WTC11 (cell line): ENCODE measurements at regions not wholly inside any gene's neighbourhood (a gene's known extent, or its start where the extent isn't known, plus 50 kb on each side); places are given as distances from the start of the nearest gene placed in this dataset.

Source experiments
- ATAC-seq: fragments of 200-7000 bp; cut with Tn5 transposase; 2 replicates; pipeline ENCODE4 v1.10.0; 2021; ENCODE audit warnings: mild to moderate bottlenecking, moderate library complexity
- CTCF ChIA-PET: fragments of 300-600 bp; sonication (Branson Sonifier 250); formaldehyde crosslinking; loops from one replicate; lab custom pipeline; 2021; ENCODE audit warnings: antibody characterized with exemption; lab: Charles Lee
- POLR2A ChIA-PET: fragments of 350-600 bp; sonication (Branson Sonifier 250); formaldehyde crosslinking; loops from one replicate; lab custom pipeline; 2021; ENCODE audit warnings: antibody characterized with exemption; lab: Charles Lee
- DNase-seq: peaks from one replicate; pipeline ENCODE4 v3.0.0; 2021; ENCODE audit warnings: low spot score
- H3K27ac Mint-ChIP-seq: 2 replicates; pipeline ENCODE4 v1.8.0; 2021; ENCODE audit warnings: mixed read lengths
- H3K27me3 Mint-ChIP-seq: 2 replicates; pipeline ENCODE4 v1.8.0; 2021; ENCODE audit warnings: low read depth, mild to moderate bottlenecking, moderate library complexity, mixed read lengths
- H3K36me3 Mint-ChIP-seq: 2 replicates; pipeline ENCODE4 v1.8.0; 2021; ENCODE audit warnings: mixed read lengths
- H3K4me1 Mint-ChIP-seq: 2 replicates; pipeline ENCODE4 v1.8.0; 2022; ENCODE audit warnings: mixed read lengths
- H3K4me3 Mint-ChIP-seq: 2 replicates; pipeline ENCODE4 v1.8.0; 2021; ENCODE audit warnings: mild to moderate bottlenecking, moderate library complexity, mixed read lengths
- H3K9me3 Mint-ChIP-seq: 2 replicates; pipeline ENCODE4 v1.8.0; 2021; ENCODE audit warnings: mixed read lengths
- CREB1 ChIP-seq: sonication (generic); formaldehyde crosslinking; IDR thresholded peaks from 2 replicates; pipeline ENCODE4 v1.8.0; 2023; ENCODE audit warnings: mild to moderate bottlenecking, missing genetic modification reagents
- ELF4 ChIP-seq: sonication (generic); formaldehyde crosslinking; IDR thresholded peaks from 2 replicates; pipeline ENCODE4 v1.8.1; 2022; ENCODE audit warnings: low read depth, mild to moderate bottlenecking, moderate library complexity, missing genetic modification reagents
- FOXK1 ChIP-seq: sonication (generic); formaldehyde crosslinking; IDR thresholded peaks from 2 replicates; pipeline ENCODE4 v1.8.0; 2022; ENCODE audit warnings: mild to moderate bottlenecking, moderate library complexity, missing genetic modification reagents
- GABPB1 ChIP-seq: sonication (generic); formaldehyde crosslinking; IDR thresholded peaks from 2 replicates; pipeline ENCODE4 v1.8.1; 2023; ENCODE audit warnings: mild to moderate bottlenecking, missing genetic modification reagents
- GRHL2 ChIP-seq: fragments of 250-450 bp; sonication (Bioruptor Pico); IDR thresholded peaks from 2 replicates; pipeline ENCODE4 v1.8.0; 2022; ENCODE audit warnings: mild to moderate bottlenecking, moderate library complexity; ENCODE audit not compliant: insufficient replicate concordance, severe bottlenecking
- IRF2 ChIP-seq: sonication (generic); formaldehyde crosslinking; IDR thresholded peaks from 2 replicates; pipeline ENCODE4 v1.8.0; 2022; ENCODE audit warnings: low read depth, missing genetic modification reagents, borderline replicate concordance
- NFE2L1 ChIP-seq: sonication (generic); formaldehyde crosslinking; IDR thresholded peaks from 2 replicates; pipeline ENCODE4 v1.8.1; 2023; ENCODE audit warnings: missing genetic modification reagents
- RELA ChIP-seq: sonication (generic); formaldehyde crosslinking; IDR thresholded peaks from 2 replicates; pipeline ENCODE4 v1.8.1; 2022; ENCODE audit warnings: missing genetic modification reagents, mild to moderate bottlenecking, borderline replicate concordance
- SP1 ChIP-seq: sonication (generic); formaldehyde crosslinking; conservative IDR thresholded peaks from 2 replicates; pipeline ENCODE4 v1.8.1; 2022; ENCODE audit warnings: missing genetic modification reagents
- TP53 ChIP-seq: sonication (generic); formaldehyde crosslinking; IDR thresholded peaks from 2 replicates; pipeline ENCODE4 v1.8.1; 2023; ENCODE audit warnings: mild to moderate bottlenecking, missing genetic modification reagents
- ZNF121 ChIP-seq: sonication (generic); formaldehyde crosslinking; IDR thresholded peaks from 2 replicates; pipeline ENCODE4 v1.8.0; 2023; ENCODE audit warnings: missing genetic modification reagents
- ZNF219 ChIP-seq: sonication (generic); formaldehyde crosslinking; IDR thresholded peaks from 2 replicates; pipeline ENCODE4 v1.8.0; 2023; ENCODE audit warnings: missing genetic modification reagents, mild to moderate bottlenecking, borderline replicate concordance
- ZNF263 ChIP-seq: sonication (generic); formaldehyde crosslinking; IDR thresholded peaks from 2 replicates; pipeline ENCODE4 v1.8.1; 2022; ENCODE audit warnings: low read depth, mild to moderate bottlenecking, moderate library complexity, missing genetic modification reagents
- ZNF317 ChIP-seq: sonication (generic); formaldehyde crosslinking; IDR thresholded peaks from 2 replicates; pipeline ENCODE4 v1.8.1; 2023; ENCODE audit warnings: low read depth, mild to moderate bottlenecking, moderate library complexity, missing genetic modification reagents, borderline replicate concordance
- TF ChIP-seq, protein P1 (sequence below): sonication (generic); formaldehyde crosslinking; IDR thresholded peaks from 2 replicates; pipeline ENCODE4 v1.8.0; 2023; ENCODE audit warnings: missing genetic modification reagents, mild to moderate bottlenecking, borderline replicate concordance
- TF ChIP-seq, protein P2 (sequence below): fragments of 250-450 bp; sonication (Bioruptor Pico); IDR thresholded peaks from 2 replicates; pipeline ENCODE4 v1.9.0; 2021; ENCODE audit warnings: mild to moderate bottlenecking
- TF ChIP-seq, protein P3 (sequence below): sonication (generic); formaldehyde crosslinking; conservative IDR thresholded peaks from 2 replicates; pipeline ENCODE4 v1.8.1; 2022; ENCODE audit warnings: mild to moderate bottlenecking, missing genetic modification reagents
- TF ChIP-seq, protein P4 (sequence below): fragments of 250-450 bp; sonication (Bioruptor Pico); IDR thresholded peaks from 2 replicates; pipeline ENCODE4 v1.9.0; 2021; ENCODE audit warnings: mild to moderate bottlenecking
- TF ChIP-seq, protein P5 (sequence below): sonication (generic); formaldehyde crosslinking; IDR thresholded peaks from 2 replicates; pipeline ENCODE4 v1.8.1; 2022; ENCODE audit warnings: mild to moderate bottlenecking, missing genetic modification reagents, moderate library complexity, borderline replicate concordance
- TF ChIP-seq, protein P6 (sequence below): sonication (generic); formaldehyde crosslinking; IDR thresholded peaks from 2 replicates; pipeline ENCODE4 v1.8.1; 2023; ENCODE audit warnings: mild to moderate bottlenecking, missing genetic modification reagents, moderate library complexity
- TF ChIP-seq, protein P7 (sequence below): fragments of 250-450 bp; sonication (Bioruptor Pico); conservative IDR thresholded peaks from 2 replicates; pipeline ENCODE4 v1.9.0; 2021; ENCODE audit warnings: mild to moderate bottlenecking

DNA sequence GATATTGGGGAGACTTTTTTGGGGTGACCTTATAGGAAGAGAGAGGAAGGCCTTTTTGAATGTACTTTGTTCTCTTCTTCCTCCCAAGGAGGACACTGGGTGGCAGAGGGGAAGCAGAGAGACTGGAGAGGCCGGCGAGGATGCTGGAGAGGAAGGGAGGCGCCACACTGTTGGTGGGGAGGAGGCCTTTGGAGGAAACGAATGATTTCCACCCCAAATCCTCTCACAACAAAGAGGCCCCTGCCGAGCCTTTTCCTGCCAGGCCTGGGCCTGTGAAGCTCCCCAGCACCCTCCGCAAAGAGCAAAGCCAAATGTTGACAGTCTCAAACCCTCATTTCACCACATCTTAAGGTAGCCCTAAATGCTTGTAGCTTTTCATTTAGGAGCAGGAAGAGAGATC lies 59.0 kb upstream of the UPP2 start:
- POLR2A ChIA-PET, result no interaction called here
- CTCF ChIA-PET, result interaction anchor here (4.4 kb wide), 1 partner anchor 18 kb away, joined by 25 read pairs; no protein-coding TSS in a partner anchor

DNA sequence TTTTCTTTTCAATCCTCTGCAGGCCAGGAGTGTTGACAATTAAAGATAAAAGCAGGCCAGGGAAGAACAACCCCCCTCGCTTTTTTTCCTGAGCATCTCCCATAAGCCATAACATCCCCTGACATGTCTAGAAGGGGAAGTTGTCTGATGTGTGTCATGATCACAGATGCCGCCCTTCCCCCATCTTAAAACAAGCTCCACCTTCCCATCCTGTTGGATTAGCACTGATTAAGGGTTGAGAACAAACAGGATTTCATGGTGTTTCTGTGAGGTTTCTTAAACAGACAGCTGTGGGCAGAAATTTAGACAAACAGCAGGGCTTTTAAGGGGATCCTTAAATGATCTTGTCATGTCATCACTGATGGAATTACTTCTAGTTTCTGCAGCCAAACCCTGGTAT lies 59.4 kb upstream of the UPP2 start:
- CTCF ChIA-PET, result interaction anchor here (4.4 kb wide), 1 partner anchor 17 kb away, joined by 25 read pairs; no protein-coding TSS in a partner anchor
- H3K36me3 Mint-ChIP-seq, result no peaks in the 10 kb centered on the region
- no peak for DNase-seq
- no peaks in the 10 kb centered on the region for H3K9me3 Mint-ChIP-seq
- no peak for ATAC-seq
- H3K27ac Mint-ChIP-seq, result no peak overlapping the region
- POLR2A ChIA-PET, result no interaction called here
- TF ChIP-seq, protein P1, sequence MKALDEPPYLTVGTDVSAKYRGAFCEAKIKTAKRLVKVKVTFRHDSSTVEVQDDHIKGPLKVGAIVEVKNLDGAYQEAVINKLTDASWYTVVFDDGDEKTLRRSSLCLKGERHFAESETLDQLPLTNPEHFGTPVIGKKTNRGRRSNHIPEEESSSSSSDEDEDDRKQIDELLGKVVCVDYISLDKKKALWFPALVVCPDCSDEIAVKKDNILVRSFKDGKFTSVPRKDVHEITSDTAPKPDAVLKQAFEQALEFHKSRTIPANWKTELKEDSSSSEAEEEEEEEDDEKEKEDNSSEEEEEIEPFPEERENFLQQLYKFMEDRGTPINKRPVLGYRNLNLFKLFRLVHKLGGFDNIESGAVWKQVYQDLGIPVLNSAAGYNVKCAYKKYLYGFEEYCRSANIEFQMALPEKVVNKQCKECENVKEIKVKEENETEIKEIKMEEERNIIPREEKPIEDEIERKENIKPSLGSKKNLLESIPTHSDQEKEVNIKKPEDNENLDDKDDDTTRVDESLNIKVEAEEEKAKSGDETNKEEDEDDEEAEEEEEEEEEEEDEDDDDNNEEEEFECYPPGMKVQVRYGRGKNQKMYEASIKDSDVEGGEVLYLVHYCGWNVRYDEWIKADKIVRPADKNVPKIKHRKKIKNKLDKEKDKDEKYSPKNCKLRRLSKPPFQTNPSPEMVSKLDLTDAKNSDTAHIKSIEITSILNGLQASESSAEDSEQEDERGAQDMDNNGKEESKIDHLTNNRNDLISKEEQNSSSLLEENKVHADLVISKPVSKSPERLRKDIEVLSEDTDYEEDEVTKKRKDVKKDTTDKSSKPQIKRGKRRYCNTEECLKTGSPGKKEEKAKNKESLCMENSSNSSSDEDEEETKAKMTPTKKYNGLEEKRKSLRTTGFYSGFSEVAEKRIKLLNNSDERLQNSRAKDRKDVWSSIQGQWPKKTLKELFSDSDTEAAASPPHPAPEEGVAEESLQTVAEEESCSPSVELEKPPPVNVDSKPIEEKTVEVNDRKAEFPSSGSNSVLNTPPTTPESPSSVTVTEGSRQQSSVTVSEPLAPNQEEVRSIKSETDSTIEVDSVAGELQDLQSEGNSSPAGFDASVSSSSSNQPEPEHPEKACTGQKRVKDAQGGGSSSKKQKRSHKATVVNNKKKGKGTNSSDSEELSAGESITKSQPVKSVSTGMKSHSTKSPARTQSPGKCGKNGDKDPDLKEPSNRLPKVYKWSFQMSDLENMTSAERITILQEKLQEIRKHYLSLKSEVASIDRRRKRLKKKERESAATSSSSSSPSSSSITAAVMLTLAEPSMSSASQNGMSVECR (CRISPR knock-in tag), result no peak
- TF ChIP-seq ELF4 (CRISPR knock-in tag), result no peak
- no peak for TF ChIP-seq RELA (CRISPR knock-in tag)
- TF ChIP-seq, protein P2, sequence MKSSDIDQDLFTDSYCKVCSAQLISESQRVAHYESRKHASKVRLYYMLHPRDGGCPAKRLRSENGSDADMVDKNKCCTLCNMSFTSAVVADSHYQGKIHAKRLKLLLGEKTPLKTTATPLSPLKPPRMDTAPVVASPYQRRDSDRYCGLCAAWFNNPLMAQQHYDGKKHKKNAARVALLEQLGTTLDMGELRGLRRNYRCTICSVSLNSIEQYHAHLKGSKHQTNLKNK (CRISPR knock-in tag), result no peak
- TF ChIP-seq ZNF317 (CRISPR knock-in tag), result no peak
- TF ChIP-seq GRHL2, result no peak
- TF ChIP-seq, protein P3, sequence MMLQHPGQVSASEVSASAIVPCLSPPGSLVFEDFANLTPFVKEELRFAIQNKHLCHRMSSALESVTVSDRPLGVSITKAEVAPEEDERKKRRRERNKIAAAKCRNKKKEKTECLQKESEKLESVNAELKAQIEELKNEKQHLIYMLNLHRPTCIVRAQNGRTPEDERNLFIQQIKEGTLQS (CRISPR knock-in tag), result no peak
- TF ChIP-seq CREB1 (CRISPR knock-in tag), result no peak
- TF ChIP-seq ZNF219, result no peak
- no peak for TF ChIP-seq GABPB1 (CRISPR knock-in tag)
- no peak for TF ChIP-seq FOXK1 (CRISPR knock-in tag)
- TF ChIP-seq, all 79 proteins: peak for 0
- H3K4me1 Mint-ChIP-seq, result peaks cover 12% of the 10 kb centered on the region
- H3K27me3 Mint-ChIP-seq, result no peaks in the 10 kb centered on the region
- H3K4me3 Mint-ChIP-seq, result no peak overlapping the region

More for the DNA sequence above, 59.0 kb upstream of the UPP2 start:
- H3K36me3 Mint-ChIP-seq, result no peaks in the 10 kb centered on the region
- ATAC-seq (peak; percentile 27; the same call in 1 of the 2 replicates), DNase-seq (no peak)
- H3K4me3 Mint-ChIP-seq, result no peak overlapping the region
- no peak overlapping the region for H3K27ac Mint-ChIP-seq
- TF ChIP-seq, protein P4, sequence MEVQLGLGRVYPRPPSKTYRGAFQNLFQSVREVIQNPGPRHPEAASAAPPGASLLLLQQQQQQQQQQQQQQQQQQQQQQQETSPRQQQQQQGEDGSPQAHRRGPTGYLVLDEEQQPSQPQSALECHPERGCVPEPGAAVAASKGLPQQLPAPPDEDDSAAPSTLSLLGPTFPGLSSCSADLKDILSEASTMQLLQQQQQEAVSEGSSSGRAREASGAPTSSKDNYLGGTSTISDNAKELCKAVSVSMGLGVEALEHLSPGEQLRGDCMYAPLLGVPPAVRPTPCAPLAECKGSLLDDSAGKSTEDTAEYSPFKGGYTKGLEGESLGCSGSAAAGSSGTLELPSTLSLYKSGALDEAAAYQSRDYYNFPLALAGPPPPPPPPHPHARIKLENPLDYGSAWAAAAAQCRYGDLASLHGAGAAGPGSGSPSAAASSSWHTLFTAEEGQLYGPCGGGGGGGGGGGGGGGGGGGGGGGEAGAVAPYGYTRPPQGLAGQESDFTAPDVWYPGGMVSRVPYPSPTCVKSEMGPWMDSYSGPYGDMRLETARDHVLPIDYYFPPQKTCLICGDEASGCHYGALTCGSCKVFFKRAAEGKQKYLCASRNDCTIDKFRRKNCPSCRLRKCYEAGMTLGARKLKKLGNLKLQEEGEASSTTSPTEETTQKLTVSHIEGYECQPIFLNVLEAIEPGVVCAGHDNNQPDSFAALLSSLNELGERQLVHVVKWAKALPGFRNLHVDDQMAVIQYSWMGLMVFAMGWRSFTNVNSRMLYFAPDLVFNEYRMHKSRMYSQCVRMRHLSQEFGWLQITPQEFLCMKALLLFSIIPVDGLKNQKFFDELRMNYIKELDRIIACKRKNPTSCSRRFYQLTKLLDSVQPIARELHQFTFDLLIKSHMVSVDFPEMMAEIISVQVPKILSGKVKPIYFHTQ, result no peak
- TF ChIP-seq IRF2 (no peak), TP53 (CRISPR knock-in tag) (no peak), ZNF317 (CRISPR knock-in tag) (no peak), ZNF121 (no peak), ZNF263 (CRISPR knock-in tag) (no peak), SP1 (CRISPR knock-in tag) (no peak), NFE2L1 (CRISPR knock-in tag) (no peak)
- TF ChIP-seq, protein P5, sequence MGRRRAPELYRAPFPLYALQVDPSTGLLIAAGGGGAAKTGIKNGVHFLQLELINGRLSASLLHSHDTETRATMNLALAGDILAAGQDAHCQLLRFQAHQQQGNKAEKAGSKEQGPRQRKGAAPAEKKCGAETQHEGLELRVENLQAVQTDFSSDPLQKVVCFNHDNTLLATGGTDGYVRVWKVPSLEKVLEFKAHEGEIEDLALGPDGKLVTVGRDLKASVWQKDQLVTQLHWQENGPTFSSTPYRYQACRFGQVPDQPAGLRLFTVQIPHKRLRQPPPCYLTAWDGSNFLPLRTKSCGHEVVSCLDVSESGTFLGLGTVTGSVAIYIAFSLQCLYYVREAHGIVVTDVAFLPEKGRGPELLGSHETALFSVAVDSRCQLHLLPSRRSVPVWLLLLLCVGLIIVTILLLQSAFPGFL (CRISPR knock-in tag), result no peak
- TF ChIP-seq, protein P6, sequence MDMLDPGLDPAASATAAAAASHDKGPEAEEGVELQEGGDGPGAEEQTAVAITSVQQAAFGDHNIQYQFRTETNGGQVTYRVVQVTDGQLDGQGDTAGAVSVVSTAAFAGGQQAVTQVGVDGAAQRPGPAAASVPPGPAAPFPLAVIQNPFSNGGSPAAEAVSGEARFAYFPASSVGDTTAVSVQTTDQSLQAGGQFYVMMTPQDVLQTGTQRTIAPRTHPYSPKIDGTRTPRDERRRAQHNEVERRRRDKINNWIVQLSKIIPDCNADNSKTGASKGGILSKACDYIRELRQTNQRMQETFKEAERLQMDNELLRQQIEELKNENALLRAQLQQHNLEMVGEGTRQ, result no peak
- TF ChIP-seq, protein P7, sequence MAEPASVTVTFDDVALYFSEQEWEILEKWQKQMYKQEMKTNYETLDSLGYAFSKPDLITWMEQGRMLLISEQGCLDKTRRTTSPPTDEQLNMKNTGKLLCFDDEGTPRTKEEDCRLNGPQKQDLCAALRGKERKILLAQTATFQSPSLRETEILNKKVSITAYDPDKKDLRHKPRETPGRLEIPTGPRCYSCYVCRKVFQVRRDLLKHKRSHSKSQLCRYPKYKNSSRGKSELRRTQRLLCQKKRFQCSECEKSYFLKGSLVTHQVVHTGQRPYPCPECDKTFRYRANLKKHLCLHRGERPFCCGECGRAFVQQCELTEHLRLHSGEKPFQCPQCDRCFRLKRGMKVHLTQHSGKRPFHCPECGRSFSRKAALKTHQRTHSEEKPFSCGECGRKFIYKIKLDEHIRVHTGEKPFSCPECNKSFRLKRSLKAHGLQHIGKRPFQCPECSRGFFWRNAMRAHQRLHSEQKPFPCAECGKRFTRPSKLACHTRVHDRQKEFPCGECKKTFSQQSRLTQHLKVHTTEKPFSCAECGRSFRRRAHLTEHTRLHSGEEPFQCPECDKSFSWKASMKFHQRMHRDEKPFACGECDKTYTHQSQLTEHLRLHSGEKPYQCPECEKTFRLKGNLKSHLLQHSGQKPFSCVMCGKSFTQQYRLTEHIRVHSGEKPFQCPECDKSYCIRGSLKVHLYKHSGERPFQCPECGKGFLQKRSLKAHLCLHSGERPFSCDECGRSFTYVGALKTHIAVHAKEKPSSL (CRISPR knock-in tag), result no peak
- no peaks in the 10 kb centered on the region for H3K27me3 Mint-ChIP-seq
- no peaks in the 10 kb centered on the region for H3K9me3 Mint-ChIP-seq
- H3K4me1 Mint-ChIP-seq, result peaks cover 12% of the 10 kb centered on the region
